Gastrocnemius medialis (tissue), 4 donors: ENCODE measurements at regions not wholly inside any gene's neighbourhood (a gene's known extent, or its start where the extent isn't known, plus 50 kb on each side); places are given as distances from the start of the nearest gene placed in this dataset.

Source experiments
- ATAC-seq, 2 donors: fragments of 150-250 bp; one replicate each; pipeline ENCODE4 v1.9.1; 2016
- DNase-seq, 2 donors: peaks; one replicate each; pipeline ENCODE4 v3.0.0-alpha.2; 2019
- H3K27ac ChIP-seq, 4 donors: fragments of 200-600 bp; sonication (generic); 1 replicate in 1 of 4; 2 replicates in 3 of 4; pipeline ENCODE4 v1.5.1; 2016 to 2018; ENCODE audit warnings: mild to moderate bottlenecking in 2 of 4, moderate library complexity in 1 of 4
- H3K27me3 ChIP-seq, 3 donors: fragments of 200-600 bp; sonication (generic) in 2 of 3; 1 replicate in 1 of 3; 2 replicates in 2 of 3; pipeline versions ENCODE4 v1.5.1 to v1.6.0; 2016 to 2019; ENCODE audit warnings: mild to moderate bottlenecking in 1 of 3, moderate library complexity in 1 of 3
- H3K36me3 ChIP-seq, 2 donors: fragments of 200-600 bp; sonication (generic) in 1 of 2; one replicate each; pipeline ENCODE4 v1.5.1; 2017 to 2018
- H3K4me1 ChIP-seq, 2 donors: fragments of 200-600 bp; sonication (generic) in 1 of 2; one replicate each; pipeline ENCODE4 v1.5.1; 2016 to 2017; ENCODE audit warnings: mild to moderate bottlenecking in 2 of 2
- H3K4me3 ChIP-seq, 4 donors: fragments of 200-600 bp; sonication (generic) in 3 of 4; 1 replicate in 1 of 4; 2 replicates in 3 of 4; pipeline ENCODE4 v1.5.1; 2016 to 2019; ENCODE audit warnings: mild to moderate bottlenecking in 2 of 4
- H3K9me3 ChIP-seq, 3 donors: fragments of 200-600 bp; sonication (generic) in 2 of 3; 1 replicate in 1 of 3; 2 replicates in 2 of 3; pipeline ENCODE4 v1.5.1; 2016 to 2019
- POLR2A ChIP-seq, 2 donors: fragments of 450-650 bp; IDR thresholded peaks; one replicate each; pipeline ENCODE4 v1.6.1; 2017; ENCODE audit warnings: antibody characterized with exemption in 2 of 2, mild to moderate bottlenecking in 2 of 2, moderate library complexity in 2 of 2
- in situ Hi-C, 4 donors: fragments of 200-750 bp; cut with MboI; loops; one replicate each; pipeline versions ENCODE4 v1.15.0 to v1.8.0; 2017; ENCODE audit warnings: low sequenced_read_pairs in 4 of 4
- intact Hi-C: fragments of 100-400 bp; cut with DNase I; formaldehyde crosslinking; loops from one replicate; pipeline ENCODE4 v1.15.1; 2023; ENCODE audit warnings: low total_unique reads
- TF ChIP-seq, protein P1 (sequence below), 5 experiments: fragments of 450-650 bp in 3 of 5; fragments of 200-600 bp in 2 of 5; sonication (generic) in 2 of 5; IDR thresholded peaks in 4 of 5; conservative IDR thresholded peaks in 1 of 5; 1 replicate in 4 of 5; 2 replicates in 1 of 5; pipeline ENCODE4 v1.5.1; 2016 to 2019; ENCODE audit warnings: antibody characterized with exemption in 5 of 5, mild to moderate bottlenecking in 3 of 5, moderate library complexity in 3 of 5

DNA sequence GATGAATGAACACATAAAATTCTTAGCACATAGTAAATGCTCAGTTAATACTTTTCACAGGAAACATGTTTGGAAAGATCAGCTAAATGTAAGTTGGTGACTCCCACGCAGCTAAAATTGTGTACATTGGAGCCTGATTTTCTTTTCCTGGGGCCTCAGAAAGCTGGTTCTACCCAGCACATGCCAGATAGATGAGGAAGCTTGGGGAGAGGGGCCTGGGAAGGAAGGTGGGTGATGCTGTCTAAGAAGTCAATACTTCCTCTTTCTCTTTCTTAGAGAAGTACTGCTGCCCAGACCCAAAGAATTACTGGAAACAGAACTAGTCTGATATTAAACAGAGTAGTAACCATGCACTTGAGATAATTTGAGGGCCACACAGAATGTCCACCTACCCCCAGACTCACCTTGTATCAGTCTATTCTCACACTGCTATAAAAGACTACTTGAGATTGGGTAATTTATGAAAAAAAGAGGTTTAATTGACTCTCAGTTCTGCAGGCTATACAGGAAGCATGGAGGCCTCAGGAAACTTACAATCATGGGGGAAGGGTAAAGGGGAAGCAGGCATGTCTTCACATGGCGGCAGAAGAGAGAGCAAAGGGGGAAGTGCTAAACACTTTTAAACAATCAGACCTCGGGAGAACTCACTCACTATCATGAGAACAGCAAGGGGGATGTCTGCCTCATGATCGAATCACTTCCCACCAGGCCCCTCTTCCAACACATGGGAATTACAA, 123.3 kb upstream of the MED13L start:
- in situ Hi-C loops: loop anchor here in 1 of 4 donors (25.0 kb wide), 1 partner anchor 414 kb away; no protein-coding TSS in a partner anchor
- Histone ChIP-seq H3K27me3 (no peaks in the 10 kb centered on the region), H3K36me3 (no peaks in the 10 kb centered on the region), H3K4me3 (no peak overlapping the region), H3K27ac (no peak overlapping the region), H3K4me1 (peaks cover 4 to 12% of the 10 kb centered on the region in 2 donors), H3K9me3 (no peaks in the 10 kb centered on the region)
- no peak for TF ChIP-seq POLR2A (IDR thresholded peaks at IDR 0.05)
- TF ChIP-seq, protein P1, sequence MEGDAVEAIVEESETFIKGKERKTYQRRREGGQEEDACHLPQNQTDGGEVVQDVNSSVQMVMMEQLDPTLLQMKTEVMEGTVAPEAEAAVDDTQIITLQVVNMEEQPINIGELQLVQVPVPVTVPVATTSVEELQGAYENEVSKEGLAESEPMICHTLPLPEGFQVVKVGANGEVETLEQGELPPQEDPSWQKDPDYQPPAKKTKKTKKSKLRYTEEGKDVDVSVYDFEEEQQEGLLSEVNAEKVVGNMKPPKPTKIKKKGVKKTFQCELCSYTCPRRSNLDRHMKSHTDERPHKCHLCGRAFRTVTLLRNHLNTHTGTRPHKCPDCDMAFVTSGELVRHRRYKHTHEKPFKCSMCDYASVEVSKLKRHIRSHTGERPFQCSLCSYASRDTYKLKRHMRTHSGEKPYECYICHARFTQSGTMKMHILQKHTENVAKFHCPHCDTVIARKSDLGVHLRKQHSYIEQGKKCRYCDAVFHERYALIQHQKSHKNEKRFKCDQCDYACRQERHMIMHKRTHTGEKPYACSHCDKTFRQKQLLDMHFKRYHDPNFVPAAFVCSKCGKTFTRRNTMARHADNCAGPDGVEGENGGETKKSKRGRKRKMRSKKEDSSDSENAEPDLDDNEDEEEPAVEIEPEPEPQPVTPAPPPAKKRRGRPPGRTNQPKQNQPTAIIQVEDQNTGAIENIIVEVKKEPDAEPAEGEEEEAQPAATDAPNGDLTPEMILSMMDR (IDR thresholded peaks at IDR 0.05 in 4 of 5, conservative IDR thresholded peaks at IDR 0.05 in 1 of 5): no peak
- ATAC-seq: no peak
- no peak for DNase-seq
- intact Hi-C loops: loop anchor here (10.0 kb wide), 1 partner anchor 276 kb away; no protein-coding TSS in a partner anchor

DNA sequence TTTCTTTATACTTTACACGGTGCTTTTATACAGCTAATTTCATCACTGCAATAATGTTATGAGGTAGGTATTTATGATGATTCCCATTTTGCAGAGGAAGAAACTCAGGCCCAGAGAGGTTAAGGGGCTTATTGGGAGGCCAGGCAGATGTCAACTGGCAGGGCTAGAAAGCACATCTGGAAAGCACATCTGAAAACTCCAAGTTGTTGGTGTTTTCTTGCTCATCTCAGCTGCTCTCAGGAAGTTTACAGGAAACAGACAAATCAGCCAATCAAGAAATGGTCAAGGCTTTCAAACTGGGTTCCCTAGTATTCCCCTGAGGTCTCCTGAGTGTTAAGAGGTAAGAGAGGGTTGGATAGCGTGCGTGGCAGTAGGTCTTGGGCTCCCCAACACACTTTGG, 124.1 kb upstream of the MED13L start:
- no peaks in the 10 kb centered on the region for H3K36me3 ChIP-seq
- H3K9me3 ChIP-seq: no peaks in the 10 kb centered on the region
- TF ChIP-seq, protein P1 (IDR thresholded peaks at IDR 0.05 in 4 of 5, conservative IDR thresholded peaks at IDR 0.05 in 1 of 5): no peak
- no peak for TF ChIP-seq POLR2A (IDR thresholded peaks at IDR 0.05)
- no peak overlapping the region for H3K4me3 ChIP-seq
- in situ Hi-C loops: loop anchor here in 1 of 4 donors (25.0 kb wide), 1 partner anchor 414 kb away; no protein-coding TSS in a partner anchor
- intact Hi-C loops: loop anchor here (10.0 kb wide), 1 partner anchor 277 kb away; no protein-coding TSS in a partner anchor
- no peak overlapping the region for H3K27ac ChIP-seq
- ATAC-seq: no peak
- peaks cover 10 to 18% of the 10 kb centered on the region in 2 donors for H3K4me1 ChIP-seq
- no peak for DNase-seq
- no peaks in the 10 kb centered on the region for H3K27me3 ChIP-seq

DNA sequence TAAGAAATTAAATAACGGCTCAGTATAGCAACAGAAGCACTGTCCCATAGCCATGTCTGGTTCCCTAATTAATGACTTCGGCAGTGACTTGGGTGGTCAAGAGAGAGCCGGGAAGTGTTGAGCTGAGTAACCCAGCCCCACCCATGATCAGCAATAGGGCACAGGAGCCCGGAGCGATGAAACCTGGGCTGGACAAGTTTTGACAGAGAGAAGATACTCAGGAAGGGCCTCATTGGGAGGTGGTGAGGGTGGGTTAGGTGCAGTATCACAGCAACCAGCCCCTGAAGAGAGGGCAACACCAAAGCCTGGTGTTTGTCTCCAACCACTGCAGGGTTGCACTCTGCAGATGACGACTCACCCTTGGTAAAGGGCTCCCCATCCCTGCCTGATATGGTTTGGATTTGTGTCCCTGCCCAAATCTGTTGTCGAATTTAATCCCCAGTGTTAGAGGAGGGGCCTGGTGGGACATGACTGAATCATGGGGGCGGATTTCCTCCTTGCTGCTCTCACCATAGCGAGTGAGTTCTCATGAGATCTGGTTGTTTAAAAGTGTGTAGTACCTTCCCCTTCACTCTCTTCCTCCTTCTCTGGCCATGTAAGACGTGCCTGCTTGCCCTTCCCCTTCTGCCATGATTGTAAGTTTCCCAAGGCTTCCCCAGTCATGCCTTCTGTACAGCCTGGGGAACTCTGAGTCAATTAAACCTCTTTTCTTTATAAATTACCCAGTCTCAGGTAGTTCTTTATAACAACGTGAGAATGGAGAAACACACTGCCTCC, 124.9 kb upstream of the MED13L start:
- Histone ChIP-seq H3K4me1 (peaks cover 17 to 24% of the 10 kb centered on the region in 2 donors), H3K27ac (no peak overlapping the region), H3K27me3 (no peaks in the 10 kb centered on the region), H3K36me3 (no peaks in the 10 kb centered on the region), H3K9me3 (no peaks in the 10 kb centered on the region), H3K4me3 (no peak overlapping the region)
- in situ Hi-C loops: loop anchor here in 1 of 4 donors (25.0 kb wide), 1 partner anchor 415 kb away; no protein-coding TSS in a partner anchor
- intact Hi-C loops: loop anchor here (10.0 kb wide), 1 partner anchor 278 kb away; no protein-coding TSS in a partner anchor
- TF ChIP-seq POLR2A (IDR thresholded peaks at IDR 0.05): no peak
- TF ChIP-seq, protein P1 (IDR thresholded peaks at IDR 0.05 in 4 of 5, conservative IDR thresholded peaks at IDR 0.05 in 1 of 5): no peak
- DNase-seq (no peak), ATAC-seq (no peak)

DNA sequence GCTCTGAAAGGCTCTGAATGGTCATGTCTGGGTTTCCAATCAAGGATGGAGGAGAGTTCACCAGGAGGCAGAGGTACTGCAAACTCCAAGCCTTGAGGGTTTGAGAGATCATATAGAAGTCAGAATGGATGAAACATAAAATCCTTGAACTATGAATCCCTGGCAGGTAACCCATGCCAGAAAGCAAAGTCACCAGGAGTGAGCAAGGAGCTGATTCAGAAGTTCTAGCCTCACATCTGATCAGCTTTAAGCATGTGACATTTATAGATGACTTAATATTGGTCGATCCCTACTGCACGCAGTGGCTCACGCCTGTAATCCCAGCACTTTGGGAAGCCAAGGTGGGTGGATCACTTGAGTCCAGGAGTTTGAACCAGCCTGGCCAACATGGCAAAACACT, 126.1 kb upstream of the MED13L start:
- Histone ChIP-seq H3K36me3 (no peaks in the 10 kb centered on the region), H3K4me3 (no peak overlapping the region), H3K4me1 (peaks cover 17 to 24% of the 10 kb centered on the region in 2 donors), H3K9me3 (no peaks in the 10 kb centered on the region), H3K27me3 (no peaks in the 10 kb centered on the region), H3K27ac (no peak overlapping the region)
- no peak for ATAC-seq
- TF ChIP-seq, protein P1 (IDR thresholded peaks at IDR 0.05 in 4 of 5, conservative IDR thresholded peaks at IDR 0.05 in 1 of 5): no peak
- TF ChIP-seq POLR2A (IDR thresholded peaks at IDR 0.05): no peak
- DNase-seq: no peak
- in situ Hi-C loops: loop anchor here in 1 of 4 donors (25.0 kb wide), 1 partner anchor 416 kb away; no protein-coding TSS in a partner anchor
- intact Hi-C loops: loop anchor here (10.0 kb wide), 1 partner anchor 279 kb away; no protein-coding TSS in a partner anchor
